ENCODE measurements at regions not wholly inside any gene's neighbourhood (a gene's known extent, or its start where the extent isn't known, plus 50 kb on each side); places are given as distances from the start of the nearest gene placed in this dataset.

DNA sequence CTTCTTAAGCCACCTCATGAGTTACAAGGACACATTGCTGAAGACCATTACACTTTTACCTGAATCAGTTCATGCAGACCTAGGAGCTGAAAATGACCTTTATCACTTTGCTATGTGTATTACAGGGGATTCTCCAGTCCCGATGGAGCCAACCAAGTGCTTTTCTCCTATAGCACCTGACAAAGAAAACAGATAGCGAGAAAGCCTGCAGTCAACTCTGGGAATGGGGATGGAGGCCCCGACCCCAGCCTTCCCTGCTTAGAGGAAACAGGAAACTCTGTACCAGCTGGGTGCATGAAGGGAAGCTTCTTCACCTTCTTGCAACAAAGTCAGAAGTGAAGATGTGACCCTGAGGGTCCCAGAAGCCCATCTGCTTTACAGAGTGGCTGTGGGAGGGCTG, 168.3 kb upstream of the SEMA6D start:
- TF ChIP-seq, protein P1, sequence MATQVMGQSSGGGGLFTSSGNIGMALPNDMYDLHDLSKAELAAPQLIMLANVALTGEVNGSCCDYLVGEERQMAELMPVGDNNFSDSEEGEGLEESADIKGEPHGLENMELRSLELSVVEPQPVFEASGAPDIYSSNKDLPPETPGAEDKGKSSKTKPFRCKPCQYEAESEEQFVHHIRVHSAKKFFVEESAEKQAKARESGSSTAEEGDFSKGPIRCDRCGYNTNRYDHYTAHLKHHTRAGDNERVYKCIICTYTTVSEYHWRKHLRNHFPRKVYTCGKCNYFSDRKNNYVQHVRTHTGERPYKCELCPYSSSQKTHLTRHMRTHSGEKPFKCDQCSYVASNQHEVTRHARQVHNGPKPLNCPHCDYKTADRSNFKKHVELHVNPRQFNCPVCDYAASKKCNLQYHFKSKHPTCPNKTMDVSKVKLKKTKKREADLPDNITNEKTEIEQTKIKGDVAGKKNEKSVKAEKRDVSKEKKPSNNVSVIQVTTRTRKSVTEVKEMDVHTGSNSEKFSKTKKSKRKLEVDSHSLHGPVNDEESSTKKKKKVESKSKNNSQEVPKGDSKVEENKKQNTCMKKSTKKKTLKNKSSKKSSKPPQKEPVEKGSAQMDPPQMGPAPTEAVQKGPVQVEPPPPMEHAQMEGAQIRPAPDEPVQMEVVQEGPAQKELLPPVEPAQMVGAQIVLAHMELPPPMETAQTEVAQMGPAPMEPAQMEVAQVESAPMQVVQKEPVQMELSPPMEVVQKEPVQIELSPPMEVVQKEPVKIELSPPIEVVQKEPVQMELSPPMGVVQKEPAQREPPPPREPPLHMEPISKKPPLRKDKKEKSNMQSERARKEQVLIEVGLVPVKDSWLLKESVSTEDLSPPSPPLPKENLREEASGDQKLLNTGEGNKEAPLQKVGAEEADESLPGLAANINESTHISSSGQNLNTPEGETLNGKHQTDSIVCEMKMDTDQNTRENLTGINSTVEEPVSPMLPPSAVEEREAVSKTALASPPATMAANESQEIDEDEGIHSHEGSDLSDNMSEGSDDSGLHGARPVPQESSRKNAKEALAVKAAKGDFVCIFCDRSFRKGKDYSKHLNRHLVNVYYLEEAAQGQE (IDR thresholded peaks at IDR 0.05; ENCODE audit: insufficient read depth in 1 of 2, low read depth in 2 of 2, low read length in 2 of 2): no peak
- TF ChIP-seq SIN3A (IDR thresholded peaks at IDR 0.05; ENCODE audit: borderline replicate concordance, insufficient read depth, low read length): no peak
- no peak for TF ChIP-seq POLR2AphosphoS5 (IDR thresholded peaks at IDR 0.05; ENCODE audit: low read depth, low read length)

DNA sequence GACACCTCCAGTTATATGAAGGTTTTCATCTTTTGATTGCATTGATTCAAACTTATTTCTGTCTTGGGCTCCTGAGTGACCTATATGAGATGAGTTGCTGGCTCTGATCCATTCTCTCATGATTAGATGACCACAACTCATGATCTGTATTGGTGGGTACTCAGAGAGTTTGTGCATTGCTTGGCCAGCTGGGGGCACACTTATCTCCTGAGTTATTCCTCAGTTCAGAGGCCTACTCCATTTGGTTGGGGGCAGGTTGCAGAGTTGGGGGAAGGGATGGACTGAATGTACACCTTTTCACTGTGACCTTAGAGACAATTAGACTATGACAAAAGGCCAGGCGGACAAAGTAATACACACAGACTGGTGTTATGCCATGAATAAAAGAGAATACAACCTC, 166.2 kb upstream of the SEMA6D start:
- TF ChIP-seq SIN3A (IDR thresholded peaks at IDR 0.05; ENCODE audit: borderline replicate concordance, insufficient read depth, low read length) (no peak), TAF1 (IDR thresholded peaks at IDR 0.05; ENCODE audit: borderline replicate concordance, insufficient read depth, low read length) (no peak), FOXP2 (optimal IDR thresholded peaks at IDR 0.05; ENCODE audit: borderline replicate concordance, extremely low read depth, extremely low read length, insufficient read depth) (no peak), POLR2AphosphoS5 (IDR thresholded peaks at IDR 0.05; ENCODE audit: low read depth, low read length) (no peak)
- TF ChIP-seq, protein P1 (IDR thresholded peaks at IDR 0.05; ENCODE audit: insufficient read depth in 1 of 2, low read depth in 2 of 2, low read length in 2 of 2): no peak

DNA sequence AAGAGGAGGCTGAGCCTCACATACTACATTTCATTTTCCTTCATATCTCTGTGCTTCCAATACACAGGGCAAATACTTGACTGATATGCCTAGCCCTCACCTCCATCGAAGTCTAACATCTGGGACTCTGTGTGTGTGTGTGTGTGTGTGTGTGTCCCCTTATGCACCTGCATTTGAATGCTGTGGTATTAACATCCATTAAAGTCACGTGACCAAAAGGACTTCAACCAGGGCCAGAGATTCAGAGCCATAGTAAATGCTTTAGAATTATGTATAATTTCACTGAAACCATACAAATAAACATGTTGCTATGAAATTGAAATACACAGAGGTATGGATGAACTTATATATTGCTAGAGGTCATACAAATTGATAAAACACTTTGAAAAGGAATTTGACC, 165.8 kb upstream of the SEMA6D start:
- no peak for TF ChIP-seq POLR2AphosphoS5 (IDR thresholded peaks at IDR 0.05; ENCODE audit: low read depth, low read length)
- no peak for TF ChIP-seq SIN3A (IDR thresholded peaks at IDR 0.05; ENCODE audit: borderline replicate concordance, insufficient read depth, low read length)
- TF ChIP-seq, protein P1 (IDR thresholded peaks at IDR 0.05; ENCODE audit: insufficient read depth in 1 of 2, low read depth in 2 of 2, low read length in 2 of 2): no peak
- no peak for TF ChIP-seq FOXP2 (optimal IDR thresholded peaks at IDR 0.05; ENCODE audit: borderline replicate concordance, extremely low read depth, extremely low read length, insufficient read depth)
- TF ChIP-seq TAF1 (IDR thresholded peaks at IDR 0.05; ENCODE audit: borderline replicate concordance, insufficient read depth, low read length): no peak

DNA sequence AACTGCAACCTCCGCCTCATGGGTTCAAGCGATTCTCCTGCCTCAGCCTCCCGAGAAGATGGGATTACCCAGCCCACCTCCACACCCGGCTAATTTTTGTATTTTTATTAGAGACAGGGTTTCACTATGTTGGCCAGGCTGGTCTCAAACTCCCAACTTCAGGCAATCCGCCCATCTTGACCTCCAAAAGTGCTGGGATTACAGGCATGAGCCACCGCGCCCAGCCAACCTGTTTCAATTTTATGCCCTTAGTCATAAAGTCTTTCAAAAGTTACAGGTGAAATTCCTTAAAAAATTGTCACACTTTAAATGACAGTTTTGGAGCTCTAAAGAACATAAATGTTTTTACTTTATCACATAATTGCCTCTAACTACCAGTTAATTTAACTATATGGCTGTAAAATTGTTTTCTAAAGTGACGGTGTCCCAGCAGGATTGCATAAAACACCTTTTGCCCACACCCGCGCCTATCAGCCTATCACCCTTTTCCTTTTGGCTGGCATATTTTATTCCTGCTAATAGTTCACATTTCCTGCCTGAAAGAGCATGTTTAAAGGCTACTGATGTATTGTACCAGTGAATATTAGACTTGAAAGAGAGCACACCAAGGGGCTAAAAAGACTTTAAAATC, 164.2 kb upstream of the SEMA6D start:
- TF ChIP-seq POLR2AphosphoS5 (IDR thresholded peaks at IDR 0.05; ENCODE audit: low read depth, low read length) (no peak), SIN3A (IDR thresholded peaks at IDR 0.05; ENCODE audit: borderline replicate concordance, insufficient read depth, low read length) (no peak), FOXP2 (optimal IDR thresholded peaks at IDR 0.05; ENCODE audit: borderline replicate concordance, extremely low read depth, extremely low read length, insufficient read depth) (no peak), TAF1 (IDR thresholded peaks at IDR 0.05; ENCODE audit: borderline replicate concordance, insufficient read depth, low read length) (no peak)
- TF ChIP-seq, protein P1 (IDR thresholded peaks at IDR 0.05; ENCODE audit: insufficient read depth in 1 of 2, low read depth in 2 of 2, low read length in 2 of 2): no peak

DNA sequence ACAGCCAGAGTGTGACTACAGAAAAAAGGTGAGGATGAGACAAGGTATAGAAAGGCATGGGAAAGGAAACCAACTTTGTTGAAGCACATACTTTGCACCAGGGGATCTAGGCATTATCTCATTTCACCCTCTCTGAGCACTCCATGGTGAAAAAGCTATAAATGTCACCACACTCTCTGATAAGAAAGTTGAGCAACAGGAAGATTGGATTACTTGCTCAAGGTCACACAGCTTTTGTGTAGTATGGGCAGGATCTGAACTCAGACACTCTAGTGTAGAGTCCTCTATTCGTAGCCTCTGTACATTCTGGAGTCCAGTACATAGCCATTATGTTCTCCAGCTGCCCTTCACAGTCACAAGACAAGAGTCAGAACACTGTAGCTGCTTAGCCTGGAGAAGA, 163.4 kb upstream of the SEMA6D start:
- no peak for TF ChIP-seq POLR2AphosphoS5 (IDR thresholded peaks at IDR 0.05; ENCODE audit: low read depth, low read length)
- TF ChIP-seq SIN3A (IDR thresholded peaks at IDR 0.05; ENCODE audit: borderline replicate concordance, insufficient read depth, low read length): no peak
